Endothelial cell (in vitro differentiated cells): ENCODE measurements at regions not wholly inside any gene's neighbourhood (a gene's known extent, or its start where the extent isn't known, plus 50 kb on each side); places are given as distances from the start of the nearest gene placed in this dataset.

Experiments used
- DNase-seq: peaks from one replicate; pipeline ENCODE4 v3.0.0; 2021; ENCODE audit warnings: low spot score
- H3K27ac Mint-ChIP-seq: one replicate; pipeline ENCODE4 v1.8.0; 2021; ENCODE audit warnings: mixed read lengths, inconsistent platforms; ENCODE audit not compliant: unreplicated experiment
- H3K27me3 Mint-ChIP-seq: one replicate; pipeline ENCODE4 v1.8.0; 2021; ENCODE audit warnings: mild to moderate bottlenecking, moderate library complexity, mixed read lengths, inconsistent platforms; ENCODE audit not compliant: unreplicated experiment
- H3K36me3 Mint-ChIP-seq: one replicate; pipeline ENCODE4 v1.8.0; 2021; ENCODE audit warnings: mild to moderate bottlenecking, low read depth, mixed read lengths, inconsistent platforms; ENCODE audit not compliant: unreplicated experiment
- H3K4me1 Mint-ChIP-seq: one replicate; pipeline ENCODE4 v1.8.0; 2021; ENCODE audit warnings: mild to moderate bottlenecking, mixed read lengths, inconsistent platforms; ENCODE audit not compliant: unreplicated experiment
- H3K4me3 Mint-ChIP-seq: one replicate; pipeline ENCODE4 v1.8.0; 2021; ENCODE audit warnings: mild to moderate bottlenecking, mixed read lengths, inconsistent platforms; ENCODE audit not compliant: unreplicated experiment
- H3K9me3 Mint-ChIP-seq: one replicate; pipeline ENCODE4 v1.8.0; 2021; ENCODE audit warnings: mixed read lengths, inconsistent platforms; ENCODE audit not compliant: unreplicated experiment
- CTCF ChIP-seq: fragments of 200-600 bp; sonication (generic); IDR thresholded peaks from one replicate; pipeline ENCODE4 v1.5.0; 2021; ENCODE audit warnings: antibody characterized with exemption; ENCODE audit not compliant: unreplicated experiment

- H3K36me3 Mint-ChIP-seq = no peaks in the 10 kb centered on the region
- DNase-seq = no peak
- H3K4me1 Mint-ChIP-seq = peaks cover 3% of the 10 kb centered on the region
- TF ChIP-seq CTCF = no peak
- no peaks in the 10 kb centered on the region for H3K27me3 Mint-ChIP-seq
- H3K27ac Mint-ChIP-seq = no peak overlapping the region
- H3K9me3 Mint-ChIP-seq = no peaks in the 10 kb centered on the region
- H3K4me3 Mint-ChIP-seq = no peak overlapping the region
Observed at GRCh38 chr7:48992816-48993215, 68.5 kb downstream of the CDC14C start.

GRCh38 chr7:49001610-49002033 lies 77.3 kb downstream of the CDC14C start:
- no peaks in the 10 kb centered on the region for H3K27me3 Mint-ChIP-seq
- DNase-seq = peak; percentile 64
- no peaks in the 10 kb centered on the region for H3K36me3 Mint-ChIP-seq
- no peaks in the 10 kb centered on the region for H3K9me3 Mint-ChIP-seq
- H3K4me3 Mint-ChIP-seq = no peak overlapping the region
- TF ChIP-seq CTCF = peak; percentile 54
- no peaks in the 10 kb centered on the region for H3K4me1 Mint-ChIP-seq
- no peak overlapping the region for H3K27ac Mint-ChIP-seq

- no peaks in the 10 kb centered on the region for H3K36me3 Mint-ChIP-seq
- no peak overlapping the region for H3K27ac Mint-ChIP-seq
- no peak for TF ChIP-seq CTCF
- H3K4me3 Mint-ChIP-seq = no peak overlapping the region
- H3K9me3 Mint-ChIP-seq = no peaks in the 10 kb centered on the region
- no peak for DNase-seq
- no peaks in the 10 kb centered on the region for H3K27me3 Mint-ChIP-seq
- no peaks in the 10 kb centered on the region for H3K4me1 Mint-ChIP-seq
Observed at GRCh38 chr7:49010717-49011116, 86.4 kb downstream of the CDC14C start.

GRCh38 chr7:49014870-49015269 lies 90.5 kb downstream of the CDC14C start:
- TF ChIP-seq CTCF = no peak

GRCh38 chr7:49020145-49020544 lies 95.8 kb downstream of the CDC14C start:
- Mint-ChIP-seq H3K4me1 (peaks cover 2% of the 10 kb centered on the region), H3K27ac (no peak overlapping the region), H3K9me3 (no peaks in the 10 kb centered on the region), H3K36me3 (no peaks in the 10 kb centered on the region), H3K27me3 (no peaks in the 10 kb centered on the region), H3K4me3 (no peak overlapping the region)
- no peak for TF ChIP-seq CTCF
- DNase-seq = no peak

More at GRCh38 chr7:49014870-49015269, 90.5 kb downstream of the CDC14C start:
- no peaks in the 10 kb centered on the region for H3K4me1 Mint-ChIP-seq
- no peaks in the 10 kb centered on the region for H3K9me3 Mint-ChIP-seq
- H3K27ac Mint-ChIP-seq = no peak overlapping the region
- DNase-seq = no peak
- no peaks in the 10 kb centered on the region for H3K27me3 Mint-ChIP-seq
- no peak overlapping the region for H3K4me3 Mint-ChIP-seq
- no peaks in the 10 kb centered on the region for H3K36me3 Mint-ChIP-seq
